ENCODE measurements at regions not wholly inside any gene's neighbourhood (a gene's known extent, or its start where the extent isn't known, plus 50 kb on each side); places are given as distances from the start of the nearest gene placed in this dataset.

- TF ChIP-seq TCF7L2 (IDR thresholded peaks at IDR 0.05; ENCODE audit: borderline replicate concordance, extremely low read depth, insufficient read depth, insufficient read length) (no peak), ZNF274 (IDR thresholded peaks at IDR 0.05; ENCODE audit: low read depth, low read length) (no peak), SRF (IDR thresholded peaks at IDR 0.05; ENCODE audit: low read depth) (no peak), ELF1 (IDR thresholded peaks at IDR 0.05; ENCODE audit: borderline replicate concordance, low read depth) (no peak), CTCF (IDR thresholded peaks at IDR 0.05 in 2 of 3, conservative IDR thresholded peaks at IDR 0.05 in 1 of 3; ENCODE audit: borderline replicate concordance in 1 of 3, insufficient read depth in 1 of 3, low read depth in 2 of 3, low read length in 2 of 3) (no peak)
Measured at GRCh38 chr4:176437756-176438155, 118.0 kb downstream of the SPCS3 start (continued).

- Histone ChIP-seq H3K9me3 (ENCODE audit: control insufficient read depth in 1 of 2, insufficient read depth in 1 of 2, low read depth in 1 of 2, low read length in 2 of 2) (no peaks in the 10 kb centered on the region), H3K4me2 (ENCODE audit: low read length) (no peak overlapping the region), H3K9me2 (ENCODE audit: insufficient read depth) (no peaks in the 10 kb centered on the region), H3K27ac (ENCODE audit: low read depth, low read length) (no peak overlapping the region), H3K36me3 (ENCODE audit: control insufficient read depth in 1 of 2, insufficient read depth in 2 of 2, low read length in 2 of 2) (no peaks in the 10 kb centered on the region), H3K4me1 (ENCODE audit: control insufficient read depth in 1 of 2, insufficient read depth in 2 of 2, low read length in 2 of 2) (peaks cover 5 to 14% of the 10 kb centered on the region in 2 experiments), H3K4me3 (replicated peaks in 1 of 2; ENCODE audit: low read depth in 1 of 2, low read length in 2 of 2) (no peak overlapping the region), H3K27me3 (ENCODE audit: insufficient read depth, low read length) (no peaks in the 10 kb centered on the region), H3K79me2 (ENCODE audit: insufficient read depth, low read length) (no peaks in the 10 kb centered on the region), H2AFZ (ENCODE audit: low read depth, low read length, poor library complexity, severe bottlenecking) (no peak overlapping the region), H4K20me1 (ENCODE audit: insufficient read depth) (no peaks in the 10 kb centered on the region), H3K9ac (ENCODE audit: low read length) (no peak overlapping the region)
- no TSS peak for BruUV-seq (replicated peaks)
- RAD21 ChIA-PET (ENCODE audit: low non-redundant PET in 1 of 2, low total read pairs in 2 of 2, uncharacterized antibody in 2 of 2, unreplicated experiment in 2 of 2), result no interaction called here
- CTCF ChIA-PET, result no interaction called here
- intact Hi-C loops (cut with micrococcal nuclease), result no loop called here
- ATAC-seq (no peak), DNase-seq (ENCODE audit: low read depth, low spot score) (no peak)
- POLR2A ChIA-PET, result no interaction called here
- no peak for TF ChIP-seq YY1 (IDR thresholded peaks at IDR 0.05; ENCODE audit: extremely low read depth, insufficient replicate concordance, low read depth, low read length)
- no peak for TF ChIP-seq EZH2phosphoT487 (IDR thresholded peaks at IDR 0.05; ENCODE audit: borderline replicate concordance)
- TF ChIP-seq SIN3A (IDR thresholded peaks at IDR 0.05; ENCODE audit: low read depth), result no peak
- no peak for TF ChIP-seq ZFX (IDR thresholded peaks at IDR 0.05)
- TF ChIP-seq ATF3 (IDR thresholded peaks at IDR 0.05), result no peak
- TF ChIP-seq JUND (IDR thresholded peaks at IDR 0.05), result no peak
- TF ChIP-seq ZNF274 (IDR thresholded peaks at IDR 0.05; ENCODE audit: low read depth, low read length), result no peak
- no peak for TF ChIP-seq MAX (IDR thresholded peaks at IDR 0.05)
- TF ChIP-seq EZH2 (IDR thresholded peaks at IDR 0.05), result no peak
- no peak for TF ChIP-seq TCF7L2 (IDR thresholded peaks at IDR 0.05; ENCODE audit: borderline replicate concordance, extremely low read depth, insufficient read depth, insufficient read length)
- no peak for TF ChIP-seq ELF1 (IDR thresholded peaks at IDR 0.05; ENCODE audit: borderline replicate concordance, low read depth)
- TF ChIP-seq EGR1 (IDR thresholded peaks at IDR 0.05; ENCODE audit: low read depth), result no peak
- TF ChIP-seq SP1 (IDR thresholded peaks at IDR 0.05; ENCODE audit: low read depth), result no peak
- no peak for TF ChIP-seq POLR2AphosphoS5 (IDR thresholded peaks at IDR 0.05; ENCODE audit: low read depth, low read length)
- no peak for TF ChIP-seq REST (IDR thresholded peaks at IDR 0.05; ENCODE audit: low read depth)
- TF ChIP-seq ZBTB33 (IDR thresholded peaks at IDR 0.05; ENCODE audit: extremely low read depth, insufficient replicate concordance, low read length), result no peak
Measured at GRCh38 chr4:176438401-176438800, 118.6 kb downstream of the SPCS3 start.
